Vagina (tissue), 2 donors: ENCODE measurements at regions not wholly inside any gene's neighbourhood (a gene's known extent, or its start where the extent isn't known, plus 50 kb on each side); places are given as distances from the start of the nearest gene placed in this dataset.

ENCODE experiments used
- CTCF ChIP-seq, 3 experiments: fragments of 450-650 bp in 2 of 3; fragments of 200-600 bp in 1 of 3; sonication (generic) in 1 of 3; IDR thresholded peaks; one replicate each; pipeline ENCODE4 v1.5.1; 2017 to 2019; ENCODE audit warnings: antibody characterized with exemption in 3 of 3, mild to moderate bottlenecking in 2 of 3, moderate library complexity in 2 of 3
- POLR2A ChIP-seq, 2 donors: fragments of 450-650 bp; IDR thresholded peaks; one replicate each; pipeline ENCODE4 v1.6.1; 2017; ENCODE audit warnings: antibody characterized with exemption in 2 of 2, mild to moderate bottlenecking in 2 of 2, moderate library complexity in 2 of 2
- POLR2AphosphoS5 ChIP-seq, 2 donors: sonication (generic); formaldehyde crosslinking; IDR thresholded peaks; one replicate each; pipeline ENCODE4 v1.9.0; 2017; ENCODE audit warnings: antibody characterized with exemption in 2 of 2, mild to moderate bottlenecking in 2 of 2, low read depth in 1 of 2; ENCODE audit not compliant: insufficient read depth in 1 of 2

- no peak for TF ChIP-seq CTCF (IDR thresholded peaks at IDR 0.05)
- TF ChIP-seq POLR2A (IDR thresholded peaks at IDR 0.05), result no peak
- no peak for TF ChIP-seq POLR2AphosphoS5 (IDR thresholded peaks at IDR 0.05; ENCODE audit: insufficient read depth in 1 of 2, low read depth in 1 of 2)
These were observed 61.4 kb upstream of the LEKR1 start for GRCh38 chr3:156764751-156765150.
